ENCODE measurements at regions not wholly inside any gene's neighbourhood (a gene's known extent, or its start where the extent isn't known, plus 50 kb on each side); places are given as distances from the start of the nearest gene placed in this dataset.

DNA sequence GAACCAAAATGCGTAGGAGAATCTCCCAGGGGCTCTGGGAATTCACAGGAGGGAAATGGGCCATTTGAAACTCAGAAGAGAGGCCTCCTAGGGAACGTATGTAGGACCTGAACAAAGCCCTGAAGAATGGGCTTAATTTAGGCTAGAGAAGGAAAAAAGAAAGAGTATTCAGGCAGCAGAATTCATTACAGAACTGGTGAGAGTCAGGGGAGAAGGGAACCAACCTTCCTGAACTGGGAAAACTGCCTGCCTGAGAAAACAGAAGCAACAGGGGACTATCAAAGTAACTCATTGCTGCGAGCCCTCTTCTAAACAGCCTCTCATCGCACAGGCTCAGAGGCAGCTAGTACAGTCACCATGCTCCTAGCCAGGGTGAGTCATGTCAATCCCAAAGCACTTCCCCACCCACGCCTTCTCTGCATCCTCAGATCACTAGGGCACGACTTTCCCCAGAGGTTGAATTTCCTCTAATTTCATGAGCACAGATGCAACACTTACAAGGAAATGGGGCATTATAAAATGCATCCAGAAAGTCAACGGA is 98.1 kb downstream of the ADSS2 start:
- DNase-seq = no peak

- no peak for DNase-seq
Observed at GRCh38 chr1:244354810-244355278, 96.9 kb downstream of the ADSS2 start.

DNA sequence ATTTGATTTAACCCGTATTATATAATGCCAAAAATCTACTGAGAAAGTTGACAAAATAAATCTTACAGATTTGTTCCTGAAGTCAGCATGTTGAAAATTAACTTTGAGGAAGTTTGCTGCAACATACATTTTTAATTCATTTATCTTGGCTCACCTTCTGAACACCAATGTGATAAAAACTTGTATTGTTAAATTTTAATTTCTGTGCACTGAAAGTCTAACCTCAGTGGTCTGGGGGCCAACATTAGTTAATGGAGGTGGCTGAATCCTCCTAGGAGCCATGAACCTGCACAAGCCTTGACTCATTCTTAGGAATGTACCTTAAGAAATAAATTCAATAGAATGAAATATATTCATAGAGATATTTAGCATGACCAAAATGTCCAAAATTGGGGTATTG is 95.3 kb downstream of the ADSS2 start:
- no peak for DNase-seq

All from stimulated activated CD4-positive, alpha-beta T cell treated with anti-CD3 and anti-CD28 coated beads, Interleukin-4, amount 100 ng/mL, for 4 hours (primary cell).